ENCODE measurements at regions not wholly inside any gene's neighbourhood (a gene's known extent, or its start where the extent isn't known, plus 50 kb on each side); places are given as distances from the start of the nearest gene placed in this dataset.

DNA sequence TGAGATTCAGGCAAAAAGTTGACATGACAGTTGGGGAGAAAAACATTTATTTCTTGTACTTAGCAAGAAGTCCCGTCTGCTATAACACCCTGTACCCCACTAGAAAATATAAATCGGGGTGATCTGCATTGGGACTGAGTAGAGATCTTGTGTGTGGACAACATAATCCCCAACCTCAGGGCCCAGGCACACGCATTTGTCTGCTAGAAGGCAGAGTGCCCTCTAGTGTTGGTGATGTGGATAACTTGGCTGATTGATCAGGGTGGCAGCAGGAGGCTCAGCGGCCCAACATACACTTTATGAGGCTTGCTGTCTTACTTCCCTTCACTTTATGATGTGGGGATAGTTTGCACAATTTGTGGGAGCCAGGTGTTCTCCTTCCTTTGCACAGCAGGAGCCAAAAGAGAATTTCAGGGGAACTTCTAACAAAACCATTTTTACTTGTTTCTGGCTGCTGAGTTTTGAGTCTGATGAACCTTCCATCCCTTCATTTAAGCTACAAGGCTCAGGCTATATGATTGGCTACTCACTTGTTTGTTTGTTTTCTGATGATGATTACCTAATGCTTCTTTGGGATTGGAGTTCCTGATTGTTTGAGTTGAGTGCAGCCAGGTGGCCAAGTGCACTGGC is 263.2 kb downstream of the DMAC1 start:
- H3K27ac Mint-ChIP-seq = peak overlapping the region; percentile 40
- no peaks in the 10 kb centered on the region for H3K9me3 Mint-ChIP-seq (ENCODE audit: low read depth)
- no peak overlapping the region for H3K4me3 Mint-ChIP-seq (ENCODE audit: low read depth)
- peaks cover 4% of the 10 kb centered on the region for H3K4me1 Mint-ChIP-seq (ENCODE audit: low read depth)
- TF ChIP-seq, protein P1, sequence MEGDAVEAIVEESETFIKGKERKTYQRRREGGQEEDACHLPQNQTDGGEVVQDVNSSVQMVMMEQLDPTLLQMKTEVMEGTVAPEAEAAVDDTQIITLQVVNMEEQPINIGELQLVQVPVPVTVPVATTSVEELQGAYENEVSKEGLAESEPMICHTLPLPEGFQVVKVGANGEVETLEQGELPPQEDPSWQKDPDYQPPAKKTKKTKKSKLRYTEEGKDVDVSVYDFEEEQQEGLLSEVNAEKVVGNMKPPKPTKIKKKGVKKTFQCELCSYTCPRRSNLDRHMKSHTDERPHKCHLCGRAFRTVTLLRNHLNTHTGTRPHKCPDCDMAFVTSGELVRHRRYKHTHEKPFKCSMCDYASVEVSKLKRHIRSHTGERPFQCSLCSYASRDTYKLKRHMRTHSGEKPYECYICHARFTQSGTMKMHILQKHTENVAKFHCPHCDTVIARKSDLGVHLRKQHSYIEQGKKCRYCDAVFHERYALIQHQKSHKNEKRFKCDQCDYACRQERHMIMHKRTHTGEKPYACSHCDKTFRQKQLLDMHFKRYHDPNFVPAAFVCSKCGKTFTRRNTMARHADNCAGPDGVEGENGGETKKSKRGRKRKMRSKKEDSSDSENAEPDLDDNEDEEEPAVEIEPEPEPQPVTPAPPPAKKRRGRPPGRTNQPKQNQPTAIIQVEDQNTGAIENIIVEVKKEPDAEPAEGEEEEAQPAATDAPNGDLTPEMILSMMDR (IDR thresholded peaks at IDR 0.05; ENCODE audit: unreplicated experiment) = peak; percentile 74
- DNase-seq (ENCODE audit: low spot score, unreplicated experiment) = no peak
- peaks cover 25% of the 10 kb centered on the region for H3K27me3 Mint-ChIP-seq
- no peaks in the 10 kb centered on the region for H3K36me3 Mint-ChIP-seq (ENCODE audit: insufficient read depth)

DNA sequence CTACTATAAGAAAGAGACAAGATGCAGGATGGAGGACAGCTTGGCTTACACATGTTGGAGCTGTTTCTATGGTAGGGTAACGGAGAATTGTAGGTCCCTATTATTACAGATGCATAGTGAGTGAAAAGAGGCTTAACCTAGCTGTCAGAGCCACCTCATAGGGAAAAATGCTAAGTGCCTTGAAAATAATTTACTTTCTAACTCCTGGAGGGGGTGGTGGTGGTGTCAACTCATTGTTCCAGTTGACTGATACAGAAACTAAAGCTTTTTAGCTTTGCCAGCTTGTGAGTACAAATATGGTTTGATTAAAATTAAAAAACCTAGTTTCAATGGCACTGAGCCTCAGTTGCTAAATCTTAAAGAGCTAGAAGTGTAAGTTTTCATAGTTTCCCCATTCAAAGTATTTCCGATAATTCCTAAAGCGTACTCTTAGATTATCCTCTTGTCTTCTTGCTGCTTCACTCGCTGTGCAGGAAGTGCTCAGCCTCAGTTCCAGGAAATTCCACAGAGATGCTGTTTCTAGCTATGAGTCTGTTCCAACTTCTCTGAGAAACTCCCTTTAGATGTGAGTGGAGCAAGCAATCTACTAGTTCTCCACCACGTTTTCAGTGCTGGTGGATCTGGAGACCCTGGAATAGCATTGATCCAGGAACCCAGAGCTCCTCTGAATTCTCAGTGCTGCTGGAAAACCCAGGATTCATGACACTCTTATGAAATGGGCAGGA is 265.2 kb downstream of the DMAC1 start:
- Mint-ChIP-seq H3K27ac (no peak overlapping the region), H3K4me1 (ENCODE audit: low read depth) (peaks cover 4% of the 10 kb centered on the region), H3K27me3 (peaks cover 11% of the 10 kb centered on the region), H3K9me3 (ENCODE audit: low read depth) (no peaks in the 10 kb centered on the region), H3K36me3 (ENCODE audit: insufficient read depth) (no peaks in the 10 kb centered on the region), H3K4me3 (ENCODE audit: low read depth) (no peak overlapping the region)
- TF ChIP-seq, protein P1 (IDR thresholded peaks at IDR 0.05; ENCODE audit: unreplicated experiment) = no peak
- DNase-seq (ENCODE audit: low spot score, unreplicated experiment) = no peak

DNA sequence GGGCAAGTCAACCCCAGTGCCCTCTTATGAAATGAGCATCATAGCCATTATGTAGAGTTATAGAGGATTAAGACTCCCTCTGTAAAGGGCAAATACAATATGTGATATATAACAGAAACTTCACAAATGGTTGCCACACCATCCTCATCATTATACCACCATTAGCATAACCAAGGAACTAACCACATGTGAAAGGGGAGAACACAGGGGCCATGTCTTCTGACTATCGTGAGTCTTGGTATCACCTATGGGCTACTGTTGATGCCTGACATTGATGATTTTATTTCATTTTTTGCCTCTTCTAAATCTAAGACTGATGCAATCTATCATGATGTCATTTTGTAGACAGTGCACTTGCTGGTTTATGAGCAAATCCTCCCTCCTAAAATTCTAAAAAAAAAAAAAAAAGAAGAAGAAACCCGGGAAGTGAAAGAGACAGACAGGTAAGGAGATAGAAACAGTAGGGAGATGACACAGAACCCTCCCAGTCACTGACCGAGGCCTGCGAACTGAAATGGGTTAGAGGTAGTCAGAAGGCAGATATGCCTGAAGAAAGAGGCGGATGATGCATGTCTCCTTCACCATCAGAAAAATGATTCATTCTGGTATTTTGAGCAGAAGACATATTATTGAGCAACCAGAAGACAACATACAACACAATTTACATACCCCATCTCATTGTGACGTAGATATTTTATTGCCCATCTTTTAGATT is 266.0 kb downstream of the DMAC1 start:
- H3K4me3 Mint-ChIP-seq (ENCODE audit: low read depth) = no peak overlapping the region
- no peak for DNase-seq (ENCODE audit: low spot score, unreplicated experiment)
- no peak overlapping the region for H3K27ac Mint-ChIP-seq
- no peaks in the 10 kb centered on the region for H3K36me3 Mint-ChIP-seq (ENCODE audit: insufficient read depth)
- H3K27me3 Mint-ChIP-seq = peaks cover 14% of the 10 kb centered on the region
- TF ChIP-seq, protein P1 (IDR thresholded peaks at IDR 0.05; ENCODE audit: unreplicated experiment) = no peak
- peaks cover 4% of the 10 kb centered on the region for H3K4me1 Mint-ChIP-seq (ENCODE audit: low read depth)
- no peaks in the 10 kb centered on the region for H3K9me3 Mint-ChIP-seq (ENCODE audit: low read depth)

DNA sequence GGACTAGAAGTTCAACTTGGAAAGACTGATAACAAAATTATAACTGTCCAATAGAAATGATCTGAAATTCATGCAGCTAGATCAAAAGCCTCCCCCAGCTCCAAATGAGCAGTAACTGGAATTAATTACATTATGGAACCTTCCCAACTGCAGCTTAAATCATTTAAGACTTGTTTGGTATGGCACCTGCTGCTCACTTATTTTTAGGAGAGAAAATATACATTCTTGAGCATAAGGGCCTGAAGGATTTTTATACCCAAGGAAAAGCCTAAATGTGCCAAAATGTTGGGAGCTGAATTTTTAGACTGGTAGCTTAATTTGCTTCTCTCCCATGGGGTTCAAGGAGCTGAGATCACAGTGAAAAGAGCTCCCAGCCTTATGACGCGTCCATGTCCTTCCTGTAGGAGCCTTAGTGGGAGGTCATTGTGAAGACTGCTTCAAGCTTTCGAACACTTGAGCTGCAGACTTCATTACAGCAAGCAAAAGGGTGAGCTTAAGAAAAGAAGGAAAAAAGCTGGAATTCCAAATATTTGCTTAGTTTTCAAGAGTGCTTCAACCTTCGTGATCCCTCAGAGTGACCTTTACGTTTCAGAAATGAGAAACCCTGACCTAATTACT is 276.0 kb downstream of the DMAC1 start:
- no peak overlapping the region for H3K27ac Mint-ChIP-seq
- H3K4me3 Mint-ChIP-seq (ENCODE audit: low read depth) = no peak overlapping the region
- no peaks in the 10 kb centered on the region for H3K4me1 Mint-ChIP-seq (ENCODE audit: low read depth)
- peaks cover under 1% of the 10 kb centered on the region for H3K27me3 Mint-ChIP-seq
- DNase-seq (ENCODE audit: low spot score, unreplicated experiment) = no peak
- TF ChIP-seq, protein P1 (IDR thresholded peaks at IDR 0.05; ENCODE audit: unreplicated experiment) = no peak
- no peaks in the 10 kb centered on the region for H3K36me3 Mint-ChIP-seq (ENCODE audit: insufficient read depth)
- no peaks in the 10 kb centered on the region for H3K9me3 Mint-ChIP-seq (ENCODE audit: low read depth)

DNA sequence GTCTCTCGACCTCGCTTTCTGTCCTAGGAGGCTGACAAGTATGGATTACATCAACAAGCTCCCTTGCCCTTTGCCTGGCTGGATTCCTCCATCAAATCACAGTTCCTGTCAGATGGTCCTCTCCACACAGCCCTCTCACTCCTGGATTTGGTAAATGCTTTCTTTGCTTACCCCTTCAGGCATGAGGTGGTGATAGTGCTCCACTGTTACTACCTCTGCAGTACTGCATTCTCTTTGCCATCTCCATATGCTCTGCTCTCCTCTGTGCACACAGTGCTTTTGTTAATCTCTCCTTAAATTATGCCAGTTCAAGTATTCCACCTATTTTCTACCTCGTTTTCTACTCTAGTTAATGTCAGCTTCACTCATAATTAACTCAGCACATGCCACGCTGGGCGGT is 279.2 kb downstream of the DMAC1 start:
- no peak for DNase-seq (ENCODE audit: low spot score, unreplicated experiment)
- no peaks in the 10 kb centered on the region for H3K9me3 Mint-ChIP-seq (ENCODE audit: low read depth)

More for the DNA sequence above, 279.2 kb downstream of the DMAC1 start:
- Mint-ChIP-seq H3K27me3 (peaks cover 6% of the 10 kb centered on the region), H3K4me3 (ENCODE audit: low read depth) (no peak overlapping the region), H3K27ac (no peak overlapping the region), H3K36me3 (ENCODE audit: insufficient read depth) (no peaks in the 10 kb centered on the region), H3K4me1 (ENCODE audit: low read depth) (no peaks in the 10 kb centered on the region)
- TF ChIP-seq, protein P1 (IDR thresholded peaks at IDR 0.05; ENCODE audit: unreplicated experiment) = no peak

Data from progenitor cell of endocrine pancreas (in vitro differentiated cells).